Sciatic nerve (tissue), 2 donors: ENCODE measurements at regions not wholly inside any gene's neighbourhood (a gene's known extent, or its start where the extent isn't known, plus 50 kb on each side); places are given as distances from the start of the nearest gene placed in this dataset.

ENCODE experiments used
- ATAC-seq: fragments of 200-7000 bp; cut with Tn5 transposase; one replicate; pipeline ENCODE4 v1.9.1; 2020; ENCODE audit warnings: mild to moderate bottlenecking, moderate library complexity
- DNase-seq: peaks from one replicate; pipeline ENCODE4 v3.0.0-alpha.2; 2020; ENCODE audit warnings: low spot score
- intact Hi-C: fragments of 100-400 bp; cut with DNase I; formaldehyde crosslinking; loops from one replicate; pipeline ENCODE4 v1.14.2; 2022
- donor health status: DM: no; HTN: no; CAD: no.
- donor health status: DM: no; HTN: no; CAD: no.

DNA sequence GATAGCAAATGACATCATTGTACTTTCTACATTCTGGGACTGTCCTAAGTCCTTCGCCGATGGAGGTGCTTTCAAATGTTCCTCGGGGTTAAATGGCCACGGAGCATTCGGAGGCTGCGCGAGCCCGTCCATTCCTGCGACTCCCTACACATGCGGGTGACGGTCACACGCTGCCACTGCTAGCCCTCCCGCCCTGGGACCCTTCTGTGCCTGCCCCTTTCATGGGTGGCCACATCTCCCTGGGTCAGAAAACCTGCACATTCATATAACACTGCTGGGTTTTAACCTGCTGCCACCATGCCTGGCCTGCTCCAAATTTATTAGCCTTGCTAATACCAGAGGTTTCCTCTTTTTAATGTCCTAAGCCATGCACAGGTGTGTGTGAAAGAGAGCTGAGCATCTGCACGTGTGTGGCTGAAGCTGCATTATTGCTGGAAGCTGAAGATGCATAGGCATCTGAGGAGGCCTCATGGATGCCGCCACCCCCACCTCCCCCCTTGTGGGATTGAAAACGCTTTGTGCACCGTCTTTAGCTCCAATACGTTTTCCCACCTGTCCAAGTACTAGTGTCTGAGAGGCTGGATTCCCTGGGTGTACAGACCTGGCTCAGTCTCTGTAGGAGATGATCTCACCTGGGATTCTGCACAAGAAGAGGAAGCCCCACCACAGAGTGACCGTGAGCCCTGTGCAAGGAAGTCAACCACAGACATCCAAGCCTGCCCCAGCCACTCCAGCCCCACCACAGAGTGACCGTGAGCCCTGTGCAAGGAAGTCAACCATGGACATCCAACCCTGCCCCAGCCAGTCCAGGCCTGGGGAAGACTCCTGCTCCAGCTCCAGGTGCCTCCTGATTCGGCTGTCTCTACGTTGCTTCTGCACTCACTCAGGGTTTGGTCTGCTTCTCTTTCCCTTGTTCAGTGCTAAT, 626.4 kb downstream of the BRD1 start:
- peak; percentile 28 for DNase-seq
- ATAC-seq: no peak
- intact Hi-C loops: no loop called here

DNA sequence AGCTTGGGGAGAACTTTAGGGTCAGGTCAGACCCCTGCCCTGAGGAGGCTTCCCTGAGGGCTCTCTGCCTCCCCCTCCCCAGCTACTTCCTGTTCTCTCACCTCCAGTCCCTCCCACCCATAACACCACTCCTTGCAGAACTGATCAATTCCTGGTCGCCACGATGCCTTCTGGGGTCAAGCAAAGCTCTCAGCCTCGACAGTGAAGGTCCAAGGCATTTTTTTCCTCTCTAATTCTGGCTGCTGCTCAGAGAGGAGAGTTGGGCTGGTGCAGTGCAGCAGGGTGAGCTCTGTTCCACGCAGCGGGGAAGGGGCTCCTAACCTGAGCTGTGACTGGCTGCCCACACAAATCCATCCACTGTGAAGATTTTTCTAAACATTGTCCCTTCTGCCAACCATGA, 628.4 kb downstream of the BRD1 start:
- DNase-seq: peak; percentile 32
- intact Hi-C loops: no loop called here

DNA sequence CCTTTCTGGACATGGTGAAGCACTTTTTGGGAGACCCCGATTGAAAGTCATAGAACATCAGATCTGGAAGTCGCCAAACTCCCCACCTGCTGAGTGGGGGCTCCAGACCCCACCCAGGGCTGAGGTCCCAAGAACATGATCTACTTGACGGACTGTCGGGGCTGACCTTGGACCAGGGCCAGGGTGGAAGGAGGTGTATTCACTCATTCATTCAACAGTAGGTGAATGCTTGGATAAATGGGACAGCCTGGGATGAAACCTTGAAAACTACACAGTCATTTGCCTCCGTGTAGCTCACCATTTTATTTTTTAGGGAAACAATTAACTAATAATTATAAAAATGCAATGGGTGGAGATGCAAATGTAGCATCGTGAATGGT, 629.0 kb downstream of the BRD1 start:
- no peak for ATAC-seq
- DNase-seq: peak; percentile 47
- intact Hi-C loops: no loop called here

More for the DNA sequence above, 628.4 kb downstream of the BRD1 start:
- ATAC-seq: no peak

DNA sequence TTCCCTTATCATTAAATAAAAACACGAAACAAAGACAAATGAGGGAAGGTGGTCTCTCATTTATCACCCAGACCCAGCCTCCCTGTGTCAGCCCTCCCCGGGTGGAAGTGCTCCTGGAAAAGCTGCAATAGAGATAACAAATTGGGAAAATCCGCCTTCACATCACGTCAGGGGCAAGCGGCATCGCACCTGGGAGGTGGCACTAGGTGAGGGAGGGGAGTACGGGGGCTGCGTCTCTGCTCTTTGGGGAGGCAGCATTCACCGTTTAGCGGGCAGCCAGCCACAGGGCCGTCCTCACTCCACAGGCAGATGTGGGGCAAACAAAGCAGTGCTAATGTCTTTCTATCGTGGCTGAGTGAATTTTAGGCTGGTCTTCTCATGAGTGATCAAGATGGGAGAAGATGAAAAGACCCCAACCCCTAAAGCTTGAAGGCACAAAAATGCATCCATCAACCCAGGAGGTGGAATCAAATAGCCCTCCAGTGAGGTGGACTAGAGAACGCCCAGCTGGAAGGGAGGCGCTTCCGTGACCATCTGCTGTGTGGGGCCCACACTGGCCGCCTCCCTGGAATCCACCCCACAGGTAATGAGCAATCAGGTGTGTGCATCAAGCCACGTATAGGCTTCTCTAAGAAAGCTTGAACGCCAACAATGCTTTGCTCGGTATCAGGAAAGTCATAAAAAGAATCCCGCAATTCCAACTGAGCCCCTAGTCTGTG, 629.5 kb downstream of the BRD1 start:
- ATAC-seq (no peak), DNase-seq (peak; percentile 23)
- intact Hi-C loops: no loop called here

DNA sequence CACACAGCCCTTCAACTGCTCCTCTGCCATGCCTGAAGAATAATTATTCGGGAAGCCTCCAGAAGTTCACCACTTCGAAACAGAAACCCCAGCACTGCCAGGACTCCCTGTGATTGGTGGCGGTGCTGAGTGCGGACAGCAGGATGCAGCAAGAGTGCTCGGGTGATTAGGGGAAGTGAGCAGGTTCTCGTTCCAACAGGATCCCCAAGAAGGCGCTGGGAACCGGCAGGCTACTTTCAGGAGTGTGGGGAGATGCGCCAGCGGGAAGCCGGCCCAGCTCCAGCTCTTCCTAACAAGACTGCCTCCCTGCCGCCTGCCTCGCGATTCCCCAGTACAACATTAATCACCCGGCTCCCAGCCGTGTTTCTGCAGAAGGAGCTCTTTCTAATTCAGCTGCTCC, 630.2 kb downstream of the BRD1 start:
- peak; percentile 55 for DNase-seq
- intact Hi-C loops: no loop called here
- no peak for ATAC-seq

DNA sequence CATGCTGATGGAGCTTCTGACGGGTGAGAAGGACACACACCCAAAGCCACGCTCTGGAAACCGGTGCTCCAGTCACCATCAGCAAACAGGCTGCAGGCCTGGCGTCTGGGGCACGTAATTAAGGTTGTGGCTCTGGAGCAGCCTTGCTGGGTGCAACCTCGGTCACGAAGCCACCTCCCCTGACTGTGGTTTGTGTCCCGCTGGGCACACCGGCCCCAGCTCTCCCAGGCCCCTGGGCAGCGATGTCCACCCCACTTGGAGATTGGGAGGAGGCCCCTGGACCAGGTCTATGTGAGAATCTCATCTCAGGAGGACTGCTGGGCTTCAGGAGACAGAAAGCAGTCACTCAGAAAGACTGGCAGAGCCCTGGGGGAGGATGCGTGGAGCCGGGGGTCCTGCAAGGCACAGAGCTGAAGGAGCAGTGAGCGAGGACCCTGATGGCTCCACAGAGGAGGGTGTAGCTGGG, 631.6 kb downstream of the BRD1 start:
- intact Hi-C loops: no loop called here
- no peak for DNase-seq
- no peak for ATAC-seq

DNA sequence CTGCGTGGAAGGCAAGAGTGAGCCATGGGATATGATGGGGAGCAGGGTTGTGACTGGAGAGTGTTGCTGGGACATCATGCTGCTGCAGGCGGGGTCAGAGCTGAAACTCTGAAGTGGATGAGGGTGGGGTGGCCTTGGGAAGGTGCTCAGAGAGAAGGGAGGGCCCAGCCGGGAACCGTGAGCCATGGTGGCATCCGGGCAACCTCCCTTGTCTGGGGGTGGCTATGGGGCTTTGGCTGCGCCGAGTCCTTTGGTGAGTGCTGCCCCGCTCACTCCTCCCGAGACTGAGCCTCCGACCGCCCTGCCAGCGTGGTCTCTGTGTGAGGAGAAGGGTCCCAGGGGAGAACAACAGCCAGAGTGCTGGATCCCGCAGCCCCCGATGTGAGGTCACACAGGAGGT, 632.0 kb downstream of the BRD1 start:
- no peak for ATAC-seq
- intact Hi-C loops: no loop called here
- DNase-seq: no peak

DNA sequence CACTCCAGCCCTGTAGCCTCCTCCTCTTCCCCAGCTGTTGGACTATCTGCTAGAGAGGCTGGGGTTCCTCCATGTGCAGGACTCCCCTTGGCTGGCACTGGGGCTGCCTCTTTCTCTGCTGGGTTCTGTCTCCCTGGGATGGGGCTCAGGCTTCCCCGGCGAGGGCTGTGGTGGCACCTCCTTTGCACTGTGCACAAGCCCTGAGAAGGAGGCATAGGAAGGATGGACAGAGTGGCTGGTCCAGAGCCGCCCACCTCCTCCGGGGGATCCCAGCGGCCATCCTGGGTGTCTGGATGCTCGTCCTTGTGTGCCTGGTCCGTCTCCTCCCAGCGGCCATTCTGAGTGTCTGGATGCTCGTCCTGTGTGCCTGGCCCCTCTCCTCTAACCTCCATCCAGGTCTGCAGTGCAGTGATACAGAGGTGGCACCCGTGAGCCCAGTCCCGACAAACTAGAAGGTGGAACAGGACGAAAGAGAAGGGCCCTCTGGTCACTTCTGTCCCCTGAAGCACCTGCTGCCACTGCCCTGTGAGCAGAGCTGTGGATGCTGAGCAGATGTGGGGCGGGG, 633.7 kb downstream of the BRD1 start:
- ATAC-seq (no peak), DNase-seq (no peak)
- intact Hi-C loops: no loop called here

DNA sequence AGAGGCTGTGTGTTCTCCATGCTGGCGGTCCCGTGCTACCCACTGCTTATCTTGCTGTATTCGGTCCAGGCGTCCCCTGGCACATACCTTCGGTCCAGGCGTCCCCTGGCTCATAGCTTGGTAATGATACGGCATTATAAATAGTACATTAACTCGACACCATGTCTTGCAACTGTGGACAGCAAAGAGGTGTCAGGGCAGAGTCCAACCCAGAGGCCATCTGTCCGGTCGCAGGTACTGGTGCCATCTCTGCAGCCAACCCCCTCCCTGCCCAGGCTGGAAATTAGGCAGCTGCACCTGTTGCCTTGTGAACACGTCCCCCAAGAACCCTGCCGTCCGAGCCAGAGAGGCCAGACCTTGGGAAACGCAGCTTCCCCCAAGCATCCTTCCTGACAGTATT, 634.3 kb downstream of the BRD1 start:
- DNase-seq: no peak
- ATAC-seq: no peak
- intact Hi-C loops: no loop called here

DNA sequence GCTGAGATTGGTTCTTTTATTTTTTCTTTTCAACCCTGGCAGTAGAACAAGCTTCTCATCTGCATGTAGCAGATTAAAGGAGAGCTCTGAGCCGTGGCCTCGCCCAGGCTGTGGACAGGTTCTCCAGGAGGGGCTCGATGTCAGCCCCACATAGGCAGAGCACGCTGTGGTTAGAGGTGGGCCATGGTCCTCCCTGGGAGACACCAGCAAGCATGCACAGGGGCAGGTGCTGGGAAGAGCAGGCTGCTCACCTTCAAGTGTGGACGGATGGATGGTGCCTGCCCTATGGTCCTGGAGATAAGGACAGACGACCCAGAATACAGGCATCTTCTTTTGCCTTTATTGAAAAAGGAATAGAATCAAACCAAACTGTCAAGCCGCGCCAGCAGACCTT, 634.8 kb downstream of the BRD1 start:
- intact Hi-C loops: no loop called here
- DNase-seq: no peak
- ATAC-seq: no peak

DNA sequence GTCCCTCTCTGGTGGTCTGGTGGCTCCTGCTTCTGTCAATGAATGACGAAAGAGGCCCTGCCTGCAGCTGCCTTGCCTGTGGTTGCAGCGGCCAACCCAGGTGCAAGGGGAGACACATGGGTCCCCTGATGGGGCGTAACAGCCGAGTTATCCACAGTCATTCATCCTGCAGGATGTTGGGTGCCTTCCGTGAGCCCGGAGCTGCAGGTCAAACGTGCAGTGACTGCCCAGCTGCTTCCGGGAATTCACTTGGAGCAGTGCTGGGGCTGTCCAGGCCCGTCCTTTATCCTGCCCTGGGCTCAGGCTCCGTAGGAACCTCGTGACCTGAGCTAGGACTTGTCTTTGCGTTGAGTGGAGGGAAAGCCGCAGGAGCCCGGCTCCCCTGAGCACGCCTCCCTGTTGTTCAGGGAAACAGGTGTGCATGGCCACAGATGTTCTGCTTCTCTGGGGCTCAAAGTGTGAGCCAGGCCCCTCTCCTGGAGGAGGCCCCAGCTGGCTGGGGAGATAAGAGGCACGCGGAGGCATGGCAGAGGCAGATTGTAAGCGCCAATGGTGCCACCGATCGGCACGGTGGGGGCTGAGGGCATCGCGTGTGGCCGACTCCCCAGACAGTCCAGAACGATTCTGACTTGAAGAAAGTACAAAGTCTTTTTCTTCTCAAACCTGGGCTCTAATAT, 635.4 kb downstream of the BRD1 start:
- no peak for ATAC-seq
- no peak for DNase-seq
- intact Hi-C loops: no loop called here

DNA sequence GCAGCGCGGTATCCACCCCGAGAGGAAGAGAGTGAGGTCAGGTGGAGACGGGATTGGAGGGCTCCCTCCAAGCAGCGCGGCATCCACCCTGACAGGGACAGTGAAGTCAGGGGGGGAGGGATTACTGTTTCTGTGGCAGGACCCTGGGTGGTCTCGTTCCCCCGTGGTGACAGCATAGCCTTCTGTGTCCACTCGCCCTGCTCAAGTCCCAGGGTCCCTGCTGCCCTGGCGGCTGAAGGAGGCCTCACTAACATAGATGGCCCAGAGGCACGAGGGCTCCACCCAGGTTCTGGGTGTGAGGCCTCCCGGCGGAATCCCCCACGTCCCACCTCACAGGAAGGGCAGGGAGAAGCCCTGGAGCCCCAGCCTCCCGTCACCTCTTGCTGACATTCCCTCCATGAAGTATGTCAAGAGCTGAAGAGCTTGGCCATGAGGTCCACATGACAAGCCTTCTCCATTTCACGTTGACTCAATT, 636.1 kb downstream of the BRD1 start:
- DNase-seq (no peak), ATAC-seq (no peak)
- intact Hi-C loops: no loop called here

DNA sequence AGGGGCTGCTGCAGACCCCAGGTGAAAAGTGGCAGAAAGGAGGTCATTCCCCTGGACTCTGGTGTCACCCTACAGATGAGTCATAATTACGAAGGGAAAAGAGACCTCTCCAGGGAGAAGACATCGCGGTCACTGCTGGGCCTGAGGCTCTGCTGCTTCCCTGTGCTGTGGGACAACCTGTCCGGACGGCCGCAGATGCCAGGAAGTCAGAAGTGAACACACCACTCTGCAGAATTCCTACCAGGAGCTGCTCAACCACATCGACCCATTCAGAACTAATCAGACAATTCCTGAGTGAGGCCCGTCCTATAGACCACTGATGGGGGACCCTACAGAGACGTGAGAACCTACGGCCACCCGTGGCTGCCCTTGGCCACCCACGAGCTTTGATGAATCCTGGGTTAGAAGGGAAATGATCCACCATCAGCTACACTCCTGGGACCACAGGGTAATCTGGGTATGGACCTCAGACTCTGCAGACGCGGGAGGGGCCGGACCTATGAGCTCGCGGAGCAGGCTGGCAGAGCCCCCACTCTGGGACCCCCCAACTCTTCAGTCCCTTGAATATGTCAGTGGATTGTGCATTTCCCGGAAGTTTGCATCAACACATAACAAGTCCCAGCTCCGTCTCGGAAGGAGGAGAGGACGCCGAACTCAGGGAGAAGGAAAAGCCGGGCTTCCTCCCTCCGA, 636.7 kb downstream of the BRD1 start:
- DNase-seq (no peak), ATAC-seq (no peak)
- intact Hi-C loops: no loop called here

DNA sequence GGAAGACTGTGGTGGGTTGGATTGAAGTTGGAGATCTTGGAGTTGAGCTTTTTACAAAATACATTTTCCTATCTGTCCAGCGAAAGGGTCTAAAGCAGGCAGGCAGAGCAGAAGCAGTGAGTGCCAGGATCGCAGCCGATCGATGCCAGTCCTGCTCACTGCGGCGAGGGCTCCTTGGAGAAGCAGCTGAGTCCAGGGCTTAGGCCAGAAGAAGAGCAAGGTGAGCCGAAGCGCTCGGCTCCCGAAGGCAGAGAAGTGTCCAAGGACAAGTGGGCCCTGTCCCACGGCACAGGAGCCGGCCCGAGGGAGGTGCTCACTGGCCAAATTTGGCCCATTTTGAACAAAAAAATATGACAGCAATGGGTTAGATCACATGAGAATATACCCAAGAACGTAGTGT, 637.8 kb downstream of the BRD1 start:
- intact Hi-C loops: no loop called here
- no peak for DNase-seq
- no peak for ATAC-seq

DNA sequence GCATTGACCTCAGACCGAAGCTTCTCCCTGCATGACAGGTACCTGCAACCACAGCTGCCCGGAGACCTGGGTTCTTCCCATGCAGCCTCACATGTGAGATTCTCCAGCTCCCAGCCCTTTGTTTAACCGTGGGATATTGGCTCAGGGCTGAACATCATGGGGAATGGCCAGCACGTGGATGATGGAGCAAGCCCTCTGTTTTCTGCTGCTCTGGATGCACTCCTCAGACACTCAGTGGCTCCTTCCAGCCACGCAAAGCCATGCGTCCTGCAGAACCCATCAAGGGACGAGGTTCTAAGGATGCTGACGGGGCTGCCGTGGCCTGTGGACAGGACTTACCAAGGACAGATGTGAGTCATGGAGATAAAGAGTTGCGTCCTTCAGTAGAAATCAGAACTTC, 639.1 kb downstream of the BRD1 start:
- no peak for DNase-seq
- intact Hi-C loops: no loop called here
- no peak for ATAC-seq

DNA sequence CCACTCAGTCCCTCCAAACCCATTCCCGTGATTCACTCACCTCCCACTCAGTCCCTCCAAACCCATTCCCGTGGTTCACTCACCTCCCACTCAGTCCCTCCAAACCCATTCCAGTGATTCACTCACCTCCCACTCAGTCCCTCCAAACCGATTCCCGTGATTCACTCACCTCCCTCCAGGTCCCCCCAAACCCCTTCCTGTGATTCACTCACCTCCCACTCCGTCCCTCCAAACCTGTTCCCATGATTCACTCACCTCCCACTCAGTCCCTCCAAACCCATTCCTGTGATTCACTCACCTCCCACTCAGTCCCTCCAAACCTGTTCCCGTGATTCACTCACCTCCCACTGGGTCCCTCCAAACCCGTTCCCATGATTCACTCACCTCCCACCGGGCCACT, 639.6 kb downstream of the BRD1 start:
- ATAC-seq (no peak), DNase-seq (no peak)
- intact Hi-C loops: no loop called here

DNA sequence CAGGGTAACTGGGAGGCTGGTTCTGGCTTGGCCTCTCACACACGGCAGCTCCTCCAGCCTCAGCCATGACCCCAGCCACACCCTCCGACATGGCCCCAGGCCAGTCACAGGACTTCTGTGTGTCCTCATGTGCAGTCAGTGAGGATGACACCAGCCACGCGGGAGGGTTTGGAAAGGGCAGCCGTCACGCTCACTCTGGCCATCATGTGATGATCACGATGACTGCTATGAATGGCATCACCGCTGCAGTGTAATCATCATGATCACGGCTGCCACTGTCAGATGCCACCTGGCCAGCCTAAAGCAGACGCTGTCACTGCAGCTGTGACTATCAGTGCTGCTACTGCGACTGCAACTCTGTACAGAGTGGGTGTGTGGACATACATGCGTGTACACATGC, 640.9 kb downstream of the BRD1 start:
- DNase-seq: no peak
- intact Hi-C loops: no loop called here
- ATAC-seq: no peak

DNA sequence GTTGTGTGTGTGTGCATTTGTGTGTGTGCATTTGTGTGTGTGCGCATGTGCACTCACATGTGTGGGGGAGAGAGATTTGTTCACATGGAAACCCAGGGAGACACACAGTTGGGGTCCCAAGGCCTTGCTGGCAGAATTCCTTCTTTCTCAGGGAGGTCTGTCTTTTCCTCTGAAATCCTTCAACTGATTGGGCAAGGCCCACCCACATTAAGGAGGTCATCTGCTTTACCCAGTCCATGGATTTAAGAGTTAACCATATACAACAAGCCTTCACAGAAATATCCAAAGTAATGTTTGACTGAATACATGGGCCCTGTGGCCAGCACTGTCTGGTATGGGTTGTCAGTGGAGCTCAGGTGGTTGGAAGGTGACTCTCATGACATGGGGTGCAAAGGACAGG, 641.4 kb downstream of the BRD1 start:
- ATAC-seq (no peak), DNase-seq (no peak)
- intact Hi-C loops: no loop called here
